Left kidney (tissue), 1 donor: ENCODE measurements at regions not wholly inside any gene's neighbourhood (a gene's known extent, or its start where the extent isn't known, plus 50 kb on each side); places are given as distances from the start of the nearest gene placed in this dataset.
A peak's percentile ranks its signal among the peaks of the same experiment; 100 is the strongest.
"Not testable (repeated sequence)": the region's sequence is repeated elsewhere in the genome, so short reads cannot be mapped to it uniquely, and the experiment has no call there.

Source experiments
- DNase-seq: peaks from one replicate; pipeline ENCODE4 v3.0.0-alpha.2; 2013

- peak; percentile 37 for DNase-seq
Observed at GRCh38 chr7:24395512-24395911, 111.5 kb downstream of the NPY start.

GRCh38 chr7:24396387-24396786 is 112.4 kb downstream of the NPY start:
- DNase-seq, result not testable (repeated sequence)

GRCh38 chr7:24401628-24402593 is 117.9 kb downstream of the NPY start:
- DNase-seq, result no peak

- DNase-seq, result no peak
Observed at GRCh38 chr7:24402655-24403054, 118.7 kb downstream of the NPY start.

GRCh38 chr7:24403557-24403956 is 119.6 kb downstream of the NPY start:
- no peak for DNase-seq

GRCh38 chr7:24404315-24404714 is 120.3 kb downstream of the NPY start:
- DNase-seq, result no peak

- DNase-seq, result no peak
Observed at GRCh38 chr7:24405002-24405401, 121.0 kb downstream of the NPY start.

GRCh38 chr7:24406053-24406788 is 122.2 kb downstream of the NPY start:
- no peak for DNase-seq

GRCh38 chr7:24406789-24407299 is 122.9 kb downstream of the NPY start:
- no peak for DNase-seq

- DNase-seq, result no peak
Observed at GRCh38 chr7:24407965-24408364, 124.0 kb downstream of the NPY start.

GRCh38 chr7:24408798-24409430 is 124.9 kb downstream of the NPY start:
- DNase-seq, result no peak

- DNase-seq, result no peak
Observed at GRCh38 chr7:24409431-24410024, 125.5 kb downstream of the NPY start.

- no peak for DNase-seq
Observed at GRCh38 chr7:24411226-24411625, 127.2 kb downstream of the NPY start.

GRCh38 chr7:24417526-24418120 is 133.6 kb downstream of the NPY start:
- no peak for DNase-seq

- DNase-seq, result no peak
Observed at GRCh38 chr7:24419077-24419476, 135.1 kb downstream of the NPY start.

GRCh38 chr7:24419511-24419910 is 135.5 kb downstream of the NPY start:
- no peak for DNase-seq

GRCh38 chr7:24422441-24423010 is 138.5 kb downstream of the NPY start:
- no peak for DNase-seq

- no peak for DNase-seq
Observed at GRCh38 chr7:24425664-24426063, 141.7 kb downstream of the NPY start.

GRCh38 chr7:24427048-24427447 is 143.1 kb downstream of the NPY start:
- DNase-seq, result no peak

GRCh38 chr7:24428676-24429075 is 144.6 kb upstream of the PALS2 start:
- no peak for DNase-seq

GRCh38 chr7:24432677-24433076 is 140.6 kb upstream of the PALS2 start:
- no peak for DNase-seq
